ENCODE measurements at regions not wholly inside any gene's neighbourhood (a gene's known extent, or its start where the extent isn't known, plus 50 kb on each side); places are given as distances from the start of the nearest gene placed in this dataset.

GRCh38 chr12:76611533-76611932, 52.0 kb upstream of the OSBPL8 start:
- DNase-seq (ENCODE audit: insufficient read length, low spot score) (no peak), FAIRE-seq (no peak)
- TF ChIP-seq SPI1 (IDR thresholded peaks at IDR 0.05; ENCODE audit: low read depth, low read length) (no peak), TAF1 (IDR thresholded peaks at IDR 0.05; ENCODE audit: low read depth, low read length) (no peak), POLR2A (IDR thresholded peaks at IDR 0.05; ENCODE audit: low read depth, low read length) (no peak), PAX5 (IDR thresholded peaks at IDR 0.05; ENCODE audit: insufficient read depth, low read length, severe bottlenecking) (no peak), POU2F2 (IDR thresholded peaks at IDR 0.05; ENCODE audit: low read depth, low read length) (no peak), POLR2AphosphoS5 (IDR thresholded peaks at IDR 0.05; ENCODE audit: low read depth, low read length) (no peak)

GRCh38 chr12:76614364-76614763, 54.8 kb upstream of the OSBPL8 start:
- FAIRE-seq (no peak), DNase-seq (ENCODE audit: insufficient read length, low spot score) (no peak)
- TF ChIP-seq POLR2AphosphoS5 (IDR thresholded peaks at IDR 0.05; ENCODE audit: low read depth, low read length) (no peak), TAF1 (IDR thresholded peaks at IDR 0.05; ENCODE audit: low read depth, low read length) (no peak), POLR2A (IDR thresholded peaks at IDR 0.05; ENCODE audit: low read depth, low read length) (no peak), POU2F2 (IDR thresholded peaks at IDR 0.05; ENCODE audit: low read depth, low read length) (no peak), SPI1 (IDR thresholded peaks at IDR 0.05; ENCODE audit: low read depth, low read length) (no peak), PAX5 (IDR thresholded peaks at IDR 0.05; ENCODE audit: insufficient read depth, low read length, severe bottlenecking) (no peak)

GRCh38 chr12:76618031-76618430, 58.5 kb upstream of the OSBPL8 start:
- FAIRE-seq (peak; percentile 41), DNase-seq (ENCODE audit: insufficient read length, low spot score) (no peak)
- TF ChIP-seq SPI1 (IDR thresholded peaks at IDR 0.05; ENCODE audit: low read depth, low read length) (no peak), POLR2A (IDR thresholded peaks at IDR 0.05; ENCODE audit: low read depth, low read length) (no peak), POLR2AphosphoS5 (IDR thresholded peaks at IDR 0.05; ENCODE audit: low read depth, low read length) (no peak), TAF1 (IDR thresholded peaks at IDR 0.05; ENCODE audit: low read depth, low read length) (no peak), POU2F2 (IDR thresholded peaks at IDR 0.05; ENCODE audit: low read depth, low read length) (no peak), PAX5 (IDR thresholded peaks at IDR 0.05; ENCODE audit: insufficient read depth, low read length, severe bottlenecking) (no peak)

GRCh38 chr12:76621582-76622024, 62.0 kb upstream of the OSBPL8 start:
- peak; percentile 83 for FAIRE-seq
- TF ChIP-seq POU2F2 (IDR thresholded peaks at IDR 0.05; ENCODE audit: low read depth, low read length) (no peak), PAX5 (IDR thresholded peaks at IDR 0.05; ENCODE audit: insufficient read depth, low read length, severe bottlenecking) (no peak), TAF1 (IDR thresholded peaks at IDR 0.05; ENCODE audit: low read depth, low read length) (no peak), POLR2AphosphoS5 (IDR thresholded peaks at IDR 0.05; ENCODE audit: low read depth, low read length) (no peak), SPI1 (IDR thresholded peaks at IDR 0.05; ENCODE audit: low read depth, low read length) (no peak)
- DNase-seq (ENCODE audit: insufficient read length, low spot score), result peak; percentile 17

- TF ChIP-seq PAX5 (IDR thresholded peaks at IDR 0.05; ENCODE audit: insufficient read depth, low read length, severe bottlenecking), result no peak
- no peak for TF ChIP-seq SPI1 (IDR thresholded peaks at IDR 0.05; ENCODE audit: low read depth, low read length)
- TF ChIP-seq TAF1 (IDR thresholded peaks at IDR 0.05; ENCODE audit: low read depth, low read length), result no peak
- no peak for TF ChIP-seq POLR2AphosphoS5 (IDR thresholded peaks at IDR 0.05; ENCODE audit: low read depth, low read length)
- TF ChIP-seq POU2F2 (IDR thresholded peaks at IDR 0.05; ENCODE audit: low read depth, low read length), result no peak
- no peak for TF ChIP-seq POLR2A (IDR thresholded peaks at IDR 0.05; ENCODE audit: low read depth, low read length)
- FAIRE-seq (no peak), DNase-seq (ENCODE audit: insufficient read length, low spot score) (no peak)
Measured at GRCh38 chr12:76622351-76622750, 62.8 kb upstream of the OSBPL8 start.

GRCh38 chr12:76622915-76623314, 63.3 kb upstream of the OSBPL8 start:
- no peak for DNase-seq (ENCODE audit: insufficient read length, low spot score)
- FAIRE-seq, result no peak
- TF ChIP-seq POU2F2 (IDR thresholded peaks at IDR 0.05; ENCODE audit: low read depth, low read length) (no peak), POLR2AphosphoS5 (IDR thresholded peaks at IDR 0.05; ENCODE audit: low read depth, low read length) (no peak), POLR2A (IDR thresholded peaks at IDR 0.05; ENCODE audit: low read depth, low read length) (no peak), SPI1 (IDR thresholded peaks at IDR 0.05; ENCODE audit: low read depth, low read length) (no peak), TAF1 (IDR thresholded peaks at IDR 0.05; ENCODE audit: low read depth, low read length) (no peak), PAX5 (IDR thresholded peaks at IDR 0.05; ENCODE audit: insufficient read depth, low read length, severe bottlenecking) (no peak)

GRCh38 chr12:76623931-76624330, 64.4 kb upstream of the OSBPL8 start:
- DNase-seq (ENCODE audit: insufficient read length, low spot score) (no peak), FAIRE-seq (no peak)
- no peak for TF ChIP-seq POU2F2 (IDR thresholded peaks at IDR 0.05; ENCODE audit: low read depth, low read length)
- no peak for TF ChIP-seq POLR2A (IDR thresholded peaks at IDR 0.05; ENCODE audit: low read depth, low read length)
- no peak for TF ChIP-seq POLR2AphosphoS5 (IDR thresholded peaks at IDR 0.05; ENCODE audit: low read depth, low read length)
- no peak for TF ChIP-seq TAF1 (IDR thresholded peaks at IDR 0.05; ENCODE audit: low read depth, low read length)
- no peak for TF ChIP-seq SPI1 (IDR thresholded peaks at IDR 0.05; ENCODE audit: low read depth, low read length)
- no peak for TF ChIP-seq PAX5 (IDR thresholded peaks at IDR 0.05; ENCODE audit: insufficient read depth, low read length, severe bottlenecking)

GRCh38 chr12:76627346-76628135, 68.0 kb upstream of the OSBPL8 start:
- no peak for DNase-seq (ENCODE audit: insufficient read length, low spot score)
- FAIRE-seq, result no peak
- TF ChIP-seq POLR2A (IDR thresholded peaks at IDR 0.05; ENCODE audit: low read depth, low read length), result no peak
- no peak for TF ChIP-seq SPI1 (IDR thresholded peaks at IDR 0.05; ENCODE audit: low read depth, low read length)
- no peak for TF ChIP-seq POLR2AphosphoS5 (IDR thresholded peaks at IDR 0.05; ENCODE audit: low read depth, low read length)
- TF ChIP-seq PAX5 (IDR thresholded peaks at IDR 0.05; ENCODE audit: insufficient read depth, low read length, severe bottlenecking), result no peak
- TF ChIP-seq POU2F2 (IDR thresholded peaks at IDR 0.05; ENCODE audit: low read depth, low read length), result no peak
- TF ChIP-seq TAF1 (IDR thresholded peaks at IDR 0.05; ENCODE audit: low read depth, low read length), result no peak

GRCh38 chr12:76628745-76629144, 69.2 kb upstream of the OSBPL8 start:
- no peak for DNase-seq (ENCODE audit: insufficient read length, low spot score)
- no peak for FAIRE-seq

More at GRCh38 chr12:76628745-76629144, 69.2 kb upstream of the OSBPL8 start:
- TF ChIP-seq PAX5 (IDR thresholded peaks at IDR 0.05; ENCODE audit: insufficient read depth, low read length, severe bottlenecking), result no peak
- no peak for TF ChIP-seq SPI1 (IDR thresholded peaks at IDR 0.05; ENCODE audit: low read depth, low read length)
- TF ChIP-seq POLR2AphosphoS5 (IDR thresholded peaks at IDR 0.05; ENCODE audit: low read depth, low read length), result no peak
- TF ChIP-seq POLR2A (IDR thresholded peaks at IDR 0.05; ENCODE audit: low read depth, low read length), result no peak
- TF ChIP-seq TAF1 (IDR thresholded peaks at IDR 0.05; ENCODE audit: low read depth, low read length), result no peak
- TF ChIP-seq POU2F2 (IDR thresholded peaks at IDR 0.05; ENCODE audit: low read depth, low read length), result no peak
